SK-N-MC (cell line): ENCODE measurements at regions not wholly inside any gene's neighbourhood (a gene's known extent, or its start where the extent isn't known, plus 50 kb on each side); places are given as distances from the start of the nearest gene placed in this dataset.

ENCODE experiments used
- EZH2 ChIP-seq: fragments of 200-600 bp; sonication (generic); IDR thresholded peaks from one replicate; pipeline ENCODE4 v1.6.1; 2017; ENCODE audit warnings: antibody characterized with exemption
- POLR2AphosphoS5 ChIP-seq: IDR thresholded peaks from 2 replicates; pipeline ENCODE4 v1.6.1; 2012; ENCODE audit warnings: mild to moderate bottlenecking, low read depth, low read length, borderline replicate concordance

DNA sequence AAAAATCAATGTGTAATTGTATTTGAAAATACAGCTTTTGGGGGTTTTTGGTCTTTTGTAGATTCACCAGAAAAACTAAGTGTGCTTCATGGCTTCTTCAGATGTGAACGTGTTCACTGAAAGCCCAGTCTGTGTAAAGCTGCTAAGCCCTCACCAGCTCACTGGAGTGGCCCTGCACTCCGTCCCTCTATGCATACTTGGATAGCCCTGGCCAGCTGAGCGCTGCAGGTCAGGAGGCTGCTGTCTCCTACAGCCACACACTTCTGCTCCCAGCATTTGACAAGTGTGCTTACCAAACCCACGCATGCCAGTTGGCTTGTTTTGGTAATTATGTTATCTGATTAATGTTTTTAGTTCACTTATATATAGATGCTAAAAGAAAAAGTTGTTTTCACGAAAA is 163.5 kb downstream of the TLR5 start:
- TF ChIP-seq POLR2AphosphoS5: no peak
- no peak for TF ChIP-seq EZH2
